ENCODE measurements at regions not wholly inside any gene's neighbourhood (a gene's known extent, or its start where the extent isn't known, plus 50 kb on each side); places are given as distances from the start of the nearest gene placed in this dataset.
"Not testable (repeated sequence)": the region's sequence is repeated elsewhere in the genome, so short reads cannot be mapped to it uniquely, and the experiment has no call there.

DNA sequence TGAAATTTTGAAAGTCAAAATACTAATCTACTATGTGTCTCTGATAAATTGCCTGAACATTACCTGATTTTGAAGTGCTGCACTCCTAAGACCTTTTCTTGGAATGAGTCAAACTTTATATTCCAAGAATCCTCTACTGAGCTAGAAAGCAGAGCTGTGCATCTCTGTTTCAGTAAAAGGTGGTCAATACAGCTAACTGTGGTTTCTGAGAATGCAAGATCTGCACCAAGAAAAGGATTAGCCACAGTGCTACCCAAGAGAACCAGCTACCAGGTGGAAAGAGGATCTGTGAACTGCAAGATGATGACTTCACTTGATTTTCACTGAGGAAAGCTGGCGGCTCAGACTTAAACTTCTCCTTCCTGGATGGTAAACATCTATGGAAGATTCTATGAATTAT lies 289.3 kb downstream of the LIPI start:
- DNase-seq (ENCODE audit: low spot score): not testable (repeated sequence)

DNA sequence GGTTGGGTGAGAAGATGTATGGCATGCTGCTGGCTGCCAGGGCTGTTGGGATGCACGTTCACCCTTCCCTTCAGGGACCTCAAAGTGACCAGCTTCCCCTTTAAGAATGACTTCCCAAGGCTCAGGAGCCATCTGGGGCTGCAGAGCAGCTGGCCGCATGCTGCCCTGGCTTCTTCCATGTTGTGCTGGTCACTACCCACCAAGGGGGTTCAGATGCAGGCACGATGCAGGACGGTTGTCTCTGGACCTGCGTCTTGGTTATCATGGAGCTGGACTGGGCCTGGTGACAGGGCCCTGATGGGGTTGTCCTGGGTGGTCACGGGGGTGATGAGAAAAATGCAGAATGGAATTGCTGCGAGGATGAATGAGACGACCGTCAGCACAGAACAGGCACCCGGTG lies 297.8 kb downstream of the POTED start:
- not testable (repeated sequence) for DNase-seq (ENCODE audit: low spot score)

DNA sequence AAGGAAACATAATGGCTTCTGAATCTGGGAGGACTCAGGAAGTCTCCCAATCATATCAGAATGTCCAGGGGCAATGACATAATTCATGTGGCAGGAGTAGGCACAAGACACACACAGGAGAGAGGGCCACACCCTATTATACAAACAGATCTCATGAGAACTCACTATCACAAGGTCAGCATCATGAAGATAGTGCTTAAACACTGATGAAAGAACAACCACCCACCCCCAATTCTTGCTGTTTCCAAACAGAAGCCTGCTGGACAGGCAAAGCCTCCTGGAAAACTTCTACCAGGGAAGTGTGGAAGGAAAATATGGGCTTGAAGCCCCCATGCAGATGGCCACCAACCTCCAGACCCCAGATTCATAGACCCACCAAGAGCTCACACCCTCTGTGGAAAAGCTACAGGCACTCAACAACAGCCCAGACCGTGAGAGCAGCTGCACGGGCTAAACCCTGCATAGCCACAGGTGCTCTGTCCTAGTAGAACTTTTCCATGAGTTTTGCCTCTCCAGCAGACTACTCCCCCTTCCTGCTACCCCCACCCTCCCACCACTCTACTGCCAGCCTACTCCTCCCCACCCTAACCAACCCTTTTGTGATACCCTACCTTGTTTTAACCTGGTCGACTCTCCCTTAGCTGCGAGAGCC lies 287.1 kb downstream of the POTED start:
- DNase-seq (ENCODE audit: low spot score): not testable (repeated sequence)

DNA sequence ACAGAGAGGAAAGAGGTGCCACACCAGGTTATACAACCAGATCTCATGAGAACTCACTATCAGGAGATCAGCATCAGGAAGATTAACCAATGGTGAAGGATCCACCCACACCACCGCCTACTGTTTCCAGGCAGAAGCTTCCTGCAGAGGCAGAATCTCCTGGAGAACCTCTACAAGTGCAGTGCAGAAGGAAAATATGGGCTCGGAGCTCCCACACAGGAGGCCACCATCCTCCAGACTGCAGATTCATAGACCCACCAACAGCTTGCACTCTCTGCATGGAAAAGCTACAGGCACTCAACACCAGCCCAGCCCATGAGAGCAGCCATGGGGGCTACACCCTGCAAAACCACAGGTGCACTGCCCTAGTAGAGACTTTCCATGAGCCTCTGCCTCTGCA lies 284.0 kb downstream of the POTED start:
- DNase-seq (ENCODE audit: low spot score): not testable (repeated sequence)

DNA sequence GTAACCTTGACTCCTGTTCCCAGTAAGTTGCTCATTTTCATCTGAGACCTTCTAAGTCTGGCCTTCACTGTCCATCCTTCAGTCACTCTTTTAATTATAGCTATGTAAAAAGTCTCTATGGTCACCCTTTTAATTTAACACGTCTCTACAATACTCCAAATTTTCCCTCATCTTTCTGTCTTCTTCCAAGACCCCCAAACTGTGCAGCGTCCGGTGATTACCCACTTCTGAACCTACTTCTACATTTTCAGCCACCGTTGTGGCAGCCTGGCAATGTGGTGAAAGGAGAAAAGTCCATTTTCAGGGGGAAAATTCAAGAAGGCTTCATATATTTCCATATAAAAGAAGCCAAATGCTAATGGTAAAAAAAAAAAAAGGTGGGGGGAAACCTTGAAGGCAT lies 283.4 kb downstream of the POTED start:
- DNase-seq (ENCODE audit: low spot score): not testable (repeated sequence)

DNA sequence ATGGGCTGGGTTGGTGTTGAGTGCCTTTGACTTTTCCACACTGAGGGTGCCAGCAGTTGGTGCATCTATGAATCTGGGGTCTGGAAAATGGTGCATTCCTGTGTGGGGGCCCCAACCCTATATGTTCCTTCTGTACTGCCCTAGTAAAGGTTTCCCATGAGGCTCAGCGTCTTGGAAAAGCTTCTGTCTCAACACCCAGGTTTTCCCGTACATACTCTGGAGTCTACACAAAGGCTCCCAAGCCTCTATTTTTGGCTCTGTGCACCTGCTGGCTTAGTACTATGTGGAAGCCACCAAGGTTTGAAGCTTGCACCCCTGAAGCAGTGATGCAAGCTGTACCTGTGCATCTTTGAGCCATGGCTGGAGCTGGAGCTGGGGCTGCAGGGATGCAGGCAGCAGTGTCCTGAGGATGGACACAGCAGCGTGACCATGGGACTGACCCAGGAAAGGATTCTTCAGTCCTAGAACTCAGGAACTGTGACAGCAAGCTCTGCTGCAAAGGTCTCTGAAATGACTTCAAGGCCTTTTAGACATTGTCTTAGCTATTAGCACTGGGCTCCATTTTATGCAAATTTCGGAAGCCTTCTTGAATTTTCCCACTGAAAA lies 282.7 kb downstream of the POTED start:
- not testable (repeated sequence) for DNase-seq (ENCODE audit: low spot score)

DNA sequence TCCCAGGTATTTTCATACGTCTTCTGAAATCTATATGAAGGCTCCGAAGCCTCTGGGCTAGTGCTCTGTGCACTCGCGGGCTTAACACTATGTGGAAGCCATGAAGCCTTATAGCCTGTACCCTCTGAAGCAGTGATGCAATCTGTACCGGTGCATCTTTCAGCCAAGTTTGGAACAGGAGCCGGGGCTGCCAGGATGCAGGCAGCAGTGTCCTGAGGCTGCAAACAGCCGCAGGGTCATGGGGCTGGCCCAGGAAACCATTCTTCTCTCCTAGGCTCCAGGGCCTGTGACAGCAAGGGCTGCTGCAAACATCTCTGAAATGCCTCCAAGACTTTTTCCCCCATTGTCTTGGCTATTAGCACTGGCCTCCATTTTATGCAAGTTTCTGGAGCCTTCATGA lies 279.6 kb downstream of the POTED start:
- not testable (repeated sequence) for DNase-seq (ENCODE audit: low spot score)

DNA sequence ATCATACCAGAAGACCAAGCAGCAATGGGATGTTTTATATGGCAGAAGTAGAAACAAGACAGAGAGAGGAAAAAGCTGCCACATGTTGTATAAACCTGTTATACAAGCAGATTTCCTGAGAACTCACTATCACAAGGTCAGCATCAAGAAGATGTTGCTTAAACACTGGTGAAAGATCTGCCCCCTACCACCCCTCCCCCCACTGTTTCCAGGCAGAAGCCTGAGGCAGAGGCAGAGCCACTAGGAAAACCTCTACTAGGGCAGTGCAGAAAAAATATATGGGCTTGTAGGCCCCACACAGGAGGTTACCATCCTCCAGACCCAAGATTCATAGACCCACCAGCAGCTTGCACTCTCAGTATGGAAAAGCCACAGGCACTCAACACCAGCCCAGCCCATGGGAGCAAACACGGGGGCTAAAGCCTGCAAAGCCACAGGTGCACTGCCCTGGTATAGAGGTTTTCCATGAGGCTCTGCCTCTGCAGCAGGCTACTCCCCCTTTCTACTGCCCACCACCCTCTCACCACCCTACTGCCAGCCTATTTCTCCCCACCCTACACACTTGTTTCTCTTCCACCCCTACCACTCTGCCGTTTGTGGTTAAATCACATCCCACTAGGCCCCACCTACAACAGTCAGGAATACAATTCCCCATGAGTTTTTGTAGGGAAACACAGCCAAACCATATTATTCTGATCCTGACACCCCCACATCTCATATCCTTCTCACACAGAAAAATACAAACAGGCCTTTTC lies 274.2 kb downstream of the POTED start:
- not testable (repeated sequence) for DNase-seq (ENCODE audit: low spot score)

DNA sequence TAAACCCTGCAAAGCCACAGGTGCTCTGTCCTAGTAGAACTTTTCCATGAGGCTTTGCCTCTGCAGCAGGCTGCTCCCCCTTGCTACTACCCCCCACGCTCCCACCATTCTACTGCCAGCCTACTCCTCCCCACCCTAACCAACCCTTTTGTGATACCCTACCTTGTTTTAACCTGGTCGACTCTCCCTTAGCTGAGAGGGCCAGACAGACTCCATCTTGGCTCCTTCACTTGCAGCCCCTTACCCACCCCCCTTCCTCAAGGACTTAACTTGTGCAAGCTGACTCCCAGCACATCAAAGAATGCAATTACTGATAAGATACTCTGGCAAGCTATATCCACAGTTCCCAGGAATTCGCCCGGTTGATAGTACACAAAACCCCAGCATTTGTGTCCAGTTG lies 267.9 kb downstream of the POTED start:
- not testable (repeated sequence) for DNase-seq (ENCODE audit: low spot score)

DNA sequence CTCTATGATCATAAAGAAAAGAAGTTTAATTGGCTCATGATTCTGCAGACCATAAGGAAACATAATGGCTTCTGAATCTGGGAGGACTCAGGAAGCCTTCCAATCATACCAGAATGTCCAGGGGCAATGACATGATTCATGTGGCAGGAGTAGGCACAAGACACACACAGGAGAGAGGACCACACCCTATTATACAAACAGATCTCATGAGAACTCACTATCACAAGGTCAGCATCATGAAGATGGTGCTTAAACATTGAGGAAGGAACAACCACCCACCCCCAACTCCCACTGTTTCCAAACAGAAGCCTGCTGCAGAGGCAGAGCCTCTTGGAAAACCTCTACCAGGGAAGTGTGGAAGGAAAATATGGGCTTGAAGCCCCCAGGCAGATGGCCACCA lies 267.4 kb downstream of the POTED start:
- not testable (repeated sequence) for DNase-seq (ENCODE audit: low spot score)

DNA sequence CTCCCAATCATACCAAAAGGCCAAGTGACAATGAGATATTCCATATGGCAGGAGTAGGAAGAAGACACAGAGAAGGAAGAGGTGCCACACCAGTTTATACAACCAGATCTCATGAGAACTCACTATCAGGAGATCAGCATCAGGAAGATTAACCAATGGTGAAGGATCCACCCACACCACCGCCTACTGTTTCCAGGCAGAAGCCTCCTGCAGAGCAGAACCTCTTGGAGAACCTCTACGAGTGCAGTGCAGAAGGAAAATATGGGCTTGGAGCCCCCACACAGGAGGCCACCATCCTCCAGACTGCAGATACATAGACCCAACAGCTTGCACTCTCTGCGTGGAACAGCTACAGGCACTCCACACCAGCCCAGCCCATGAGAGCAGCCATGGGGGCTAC lies 264.4 kb downstream of the POTED start:
- DNase-seq (ENCODE audit: low spot score): not testable (repeated sequence)

DNA sequence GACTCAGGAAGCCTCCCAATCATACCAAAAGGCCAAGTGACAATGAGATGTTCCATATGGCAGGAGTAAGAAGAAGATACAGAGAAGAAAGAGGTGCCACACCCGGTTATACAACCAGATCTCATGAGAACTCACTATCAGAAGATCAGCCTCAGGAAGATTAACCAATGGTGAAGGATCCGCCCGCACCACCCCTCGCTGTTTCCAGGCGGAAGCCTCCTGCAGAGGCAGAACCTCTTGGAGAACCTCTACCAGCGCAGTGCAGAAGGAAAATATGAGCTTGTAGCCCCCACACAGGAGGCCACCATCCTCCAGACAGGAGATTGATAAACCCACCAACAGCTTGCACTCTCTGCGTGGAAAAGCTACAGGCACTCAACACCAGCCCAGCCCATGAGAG lies 245.1 kb downstream of the POTED start:
- DNase-seq (ENCODE audit: low spot score): no peak

DNA sequence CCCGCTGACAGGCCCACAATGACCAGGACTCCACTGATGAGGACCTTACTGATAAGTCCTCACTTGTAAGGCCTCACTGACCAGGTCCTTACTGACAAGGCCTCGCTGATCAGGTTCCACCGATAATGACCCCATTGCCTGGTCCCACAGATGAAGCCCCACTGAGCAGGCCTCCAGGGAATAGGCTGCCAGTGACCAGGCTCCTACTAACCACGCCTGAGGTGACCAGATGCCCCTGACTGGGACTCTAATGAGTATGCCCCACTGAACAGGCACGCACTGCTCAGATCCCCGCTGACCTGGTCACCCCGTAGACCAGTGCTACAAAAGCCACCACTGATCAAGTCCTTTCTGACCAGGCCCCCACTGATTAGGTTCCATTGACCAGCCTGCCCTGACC lies 241.2 kb downstream of the POTED start:
- not testable (repeated sequence) for DNase-seq (ENCODE audit: low spot score)

DNA sequence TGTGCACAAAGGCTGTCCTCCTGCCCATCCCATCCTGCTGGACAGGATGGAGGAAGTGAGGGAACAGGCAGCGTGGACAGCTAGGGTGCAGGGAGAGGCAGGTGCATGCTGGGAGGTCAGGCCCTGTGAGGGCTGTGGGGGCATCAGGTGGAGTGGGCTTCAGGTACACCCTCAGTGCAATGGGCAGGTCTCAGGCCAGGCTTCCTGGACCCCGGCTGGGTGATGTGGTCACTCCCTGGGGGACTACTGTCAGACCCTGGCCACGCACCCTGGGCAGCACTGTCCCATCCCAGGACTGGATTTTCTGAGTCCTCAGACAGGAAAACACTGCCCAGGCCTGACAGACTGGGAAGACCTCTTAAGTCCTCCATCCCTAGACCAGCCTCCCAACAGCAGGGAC lies 239.9 kb downstream of the POTED start:
- not testable (repeated sequence) for DNase-seq (ENCODE audit: low spot score)

DNA sequence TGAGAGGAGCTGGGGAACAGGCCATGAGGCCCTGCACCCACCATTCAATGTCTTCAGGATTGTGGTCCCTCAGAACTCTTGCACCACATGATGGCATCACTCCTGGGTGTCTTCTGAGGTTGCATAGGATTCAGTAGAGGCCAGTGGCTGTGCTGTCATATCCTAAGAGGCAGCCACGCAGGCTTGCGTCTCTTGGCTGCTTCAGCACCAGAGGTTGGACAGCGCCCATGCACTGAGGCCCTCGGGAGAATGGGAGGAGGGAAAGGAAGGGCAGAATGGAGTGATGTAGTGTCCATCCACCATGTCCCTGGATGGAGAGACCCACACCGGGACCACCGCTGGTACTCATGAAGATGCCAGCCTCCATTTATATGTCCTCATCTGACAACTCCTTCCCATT lies 237.1 kb downstream of the POTED start:
- not testable (repeated sequence) for DNase-seq (ENCODE audit: low spot score)

DNA sequence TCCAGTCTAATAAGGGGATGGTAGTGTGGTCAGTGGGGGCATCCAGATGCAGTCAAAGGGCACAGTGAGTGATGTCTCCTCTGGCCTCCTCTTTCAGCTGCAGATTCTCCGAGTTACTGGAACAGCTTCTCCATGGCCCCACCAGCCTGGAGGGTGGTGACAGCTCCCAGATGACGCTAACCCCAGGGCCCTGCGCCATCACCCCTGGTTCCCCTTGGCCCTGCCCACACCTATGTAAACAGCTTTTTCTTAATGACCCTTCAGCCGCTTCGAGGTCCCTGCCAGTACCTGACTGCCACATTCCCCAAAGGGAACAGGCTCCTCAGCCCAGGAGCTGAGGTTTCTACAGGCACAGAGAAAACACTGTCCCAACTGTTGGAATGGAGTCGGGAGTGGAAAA lies 235.0 kb downstream of the POTED start:
- not testable (repeated sequence) for DNase-seq (ENCODE audit: low spot score)

DNA sequence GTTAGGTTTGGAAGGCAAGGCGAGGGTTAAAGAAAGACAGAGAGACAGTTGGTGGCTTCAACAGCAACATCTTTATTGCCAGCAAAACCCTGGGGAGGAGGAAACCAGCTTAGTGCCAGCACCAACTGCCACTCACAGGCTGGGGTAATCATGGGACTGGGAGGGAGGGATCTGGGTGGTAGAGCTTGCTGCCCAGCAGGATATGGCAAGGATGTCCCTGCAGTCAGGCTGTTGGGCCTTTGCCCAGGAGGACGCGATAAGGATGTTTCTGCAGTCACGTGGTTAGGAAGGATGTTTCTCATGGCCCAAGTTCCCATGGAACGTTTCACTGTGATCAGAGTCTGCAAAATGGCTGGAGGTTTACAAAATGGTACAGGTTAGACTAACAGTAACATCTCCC lies 233.5 kb downstream of the POTED start:
- not testable (repeated sequence) for DNase-seq (ENCODE audit: low spot score)

DNA sequence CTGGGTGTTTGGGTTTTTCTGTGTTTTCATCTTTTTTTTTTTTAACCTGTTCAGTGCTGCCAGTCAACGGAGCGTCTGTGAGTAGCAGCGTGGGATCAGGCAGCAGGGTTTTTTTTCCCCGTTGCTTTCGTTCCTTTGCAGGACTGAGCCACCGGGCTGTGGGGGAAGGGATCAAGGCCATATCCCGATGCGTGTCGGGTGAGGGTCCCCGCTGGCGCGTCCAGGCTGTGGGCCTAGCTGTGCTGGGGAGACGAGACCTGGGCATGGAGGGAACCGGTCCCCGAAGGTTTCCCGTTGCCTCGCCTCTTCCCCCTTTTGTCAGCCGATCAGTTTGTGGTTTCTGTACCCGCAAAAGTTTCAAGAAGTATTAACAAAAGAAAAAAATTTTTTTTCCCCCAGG lies 218.1 kb downstream of the POTED start:
- DNase-seq (ENCODE audit: low spot score): not testable (repeated sequence)

DNA sequence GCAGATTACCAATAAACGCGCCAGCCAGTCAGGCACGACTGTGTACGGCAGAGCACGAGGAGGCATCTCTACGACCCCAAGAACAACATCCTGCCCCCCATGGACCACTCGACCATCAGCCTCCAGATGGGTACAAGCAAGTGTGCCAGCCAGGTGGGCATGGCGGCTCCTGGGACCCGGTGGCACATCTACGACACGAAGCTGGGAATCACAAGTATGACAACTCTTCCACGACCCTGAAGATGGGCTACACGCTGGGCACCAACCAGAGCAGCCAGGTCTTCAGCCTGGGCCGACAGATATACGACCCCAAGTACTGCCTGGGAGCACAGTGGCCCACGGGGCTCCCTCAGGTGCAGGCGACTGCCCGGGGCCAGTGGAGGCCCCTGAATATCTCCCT lies 217.6 kb downstream of the POTED start:
- no peak for DNase-seq (ENCODE audit: low spot score)

DNA sequence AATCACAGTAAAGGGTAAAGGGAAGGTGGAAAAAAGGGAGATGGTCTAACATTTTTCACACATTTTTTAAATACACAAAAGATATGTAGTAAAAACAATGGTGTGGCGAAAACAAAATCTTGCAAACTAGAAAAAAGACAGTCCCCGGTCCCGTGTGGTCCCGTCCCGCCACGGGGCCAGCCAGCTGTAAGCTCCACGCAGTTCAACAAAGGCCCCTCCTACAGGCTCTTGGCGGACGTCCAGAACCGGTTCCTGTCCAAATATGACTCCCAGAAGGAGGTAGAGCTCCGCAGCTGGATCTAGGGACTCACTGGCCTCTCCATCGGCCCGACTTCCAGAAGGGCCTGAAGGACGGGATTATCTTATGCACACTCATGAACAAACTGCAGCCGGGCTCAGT lies 216.9 kb downstream of the POTED start:
- DNase-seq (ENCODE audit: low spot score): not testable (repeated sequence)

DNA sequence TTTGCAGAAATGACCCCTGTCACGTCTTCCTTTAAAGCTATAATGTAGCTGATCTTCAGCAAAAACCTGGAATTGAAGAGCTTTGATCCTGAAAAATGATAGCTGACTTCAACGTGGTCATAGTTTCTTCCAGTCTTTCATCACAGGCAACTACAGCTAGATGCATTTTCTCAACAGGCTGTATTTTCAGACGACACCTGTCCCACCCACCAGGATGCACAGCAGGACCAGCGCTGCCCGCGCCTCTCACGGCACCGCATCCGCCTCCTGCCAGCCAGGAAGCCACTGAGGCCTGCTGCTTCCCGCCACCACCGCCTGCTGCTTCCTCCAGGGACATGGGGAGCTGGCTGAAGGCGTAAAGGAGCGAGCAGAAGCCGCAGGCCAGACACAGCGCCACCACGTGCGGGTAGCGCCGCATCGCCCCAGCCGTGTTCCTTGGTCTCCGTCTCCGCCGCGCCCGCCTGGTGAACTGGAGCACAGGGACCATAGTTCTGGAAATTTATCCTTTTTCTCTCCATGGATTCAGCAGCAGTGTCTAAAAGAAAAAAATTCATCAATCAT lies 215.7 kb downstream of the POTED start:
- not testable (repeated sequence) for DNase-seq (ENCODE audit: low spot score)

DNA sequence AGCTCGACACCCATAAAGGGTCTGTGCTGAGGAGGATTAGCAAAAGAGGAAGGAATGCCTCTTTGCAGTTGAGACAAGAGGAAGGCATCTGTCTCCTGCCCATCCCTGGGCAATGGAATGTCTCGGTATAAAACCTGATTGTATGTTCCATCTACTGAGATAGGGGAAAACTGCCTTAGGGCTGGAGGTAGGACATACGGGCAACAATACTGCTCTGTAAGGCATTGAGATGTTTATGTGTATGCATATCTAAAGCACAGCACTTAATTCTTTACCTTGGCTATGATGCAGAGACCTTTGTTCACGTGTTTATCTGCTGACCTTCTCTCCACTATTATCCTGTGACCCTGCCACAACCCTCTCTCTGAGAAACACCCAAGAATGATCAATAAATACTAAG lies 210.7 kb downstream of the POTED start:
- DNase-seq (ENCODE audit: low spot score): not testable (repeated sequence)

DNA sequence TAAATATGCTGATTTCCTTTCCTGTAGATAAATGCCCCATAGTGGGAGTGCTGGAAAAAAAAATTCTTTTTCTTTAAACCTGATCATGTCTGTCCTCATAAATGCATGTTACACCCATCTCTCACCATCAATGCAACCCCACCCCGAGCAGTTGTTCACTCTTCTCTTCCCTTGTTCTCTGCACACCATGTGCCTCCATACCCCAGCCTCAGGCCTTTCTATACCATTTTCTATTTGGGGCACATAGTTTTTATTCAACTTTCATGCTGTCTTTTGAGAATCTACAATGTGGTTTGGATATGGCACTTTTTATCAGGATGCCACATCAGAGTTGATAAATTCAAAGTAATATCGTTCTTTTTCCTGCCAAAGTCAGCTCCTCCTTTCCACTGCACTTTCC lies 202.6 kb downstream of the POTED start:
- DNase-seq (ENCODE audit: low spot score): not testable (repeated sequence)
